Omental fat pad (tissue), 3 donors: ENCODE measurements at regions not wholly inside any gene's neighbourhood (a gene's known extent, or its start where the extent isn't known, plus 50 kb on each side); places are given as distances from the start of the nearest gene placed in this dataset.

Experiments
- ATAC-seq: fragments of 150-250 bp; one replicate; pipeline ENCODE4 v1.9.1; 2016; ENCODE audit warnings: mild to moderate bottlenecking, moderate library complexity; ENCODE audit not compliant: low FRiP score
- DNase-seq: peaks from one replicate; pipeline ENCODE4 v3.0.0-alpha.2; 2019; ENCODE audit warnings: low spot score
- CTCF ChIP-seq, 3 donors: fragments of 450-650 bp; IDR thresholded peaks; one replicate each; pipeline ENCODE4 v1.5.1; 2016 to 2017; ENCODE audit warnings: antibody characterized with exemption in 3 of 3, mild to moderate bottlenecking in 3 of 3, moderate library complexity in 2 of 3

- TF ChIP-seq CTCF (IDR thresholded peaks at IDR 0.05) = no peak
Observed at GRCh38 chr14:83384253-83384652, 1850.6 kb upstream of the SEL1L start.

GRCh38 chr14:83395321-83395720 is 1861.7 kb upstream of the SEL1L start:
- TF ChIP-seq CTCF (IDR thresholded peaks at IDR 0.05) = no peak
- ATAC-seq = no peak
- DNase-seq = no peak

More at GRCh38 chr14:83384253-83384652, 1850.6 kb upstream of the SEL1L start:
- ATAC-seq = no peak
- DNase-seq = no peak

- ATAC-seq = no peak
- DNase-seq = no peak
- no peak for TF ChIP-seq CTCF (IDR thresholded peaks at IDR 0.05)
Observed at GRCh38 chr14:83416476-83416875, 1882.8 kb upstream of the SEL1L start.

- no peak for TF ChIP-seq CTCF (IDR thresholded peaks at IDR 0.05)
- ATAC-seq = no peak
- no peak for DNase-seq
Observed at GRCh38 chr14:83419420-83419819, 1885.8 kb upstream of the SEL1L start.

GRCh38 chr14:83421711-83422110 is 1888.1 kb upstream of the SEL1L start:
- ATAC-seq = no peak
- no peak for TF ChIP-seq CTCF (IDR thresholded peaks at IDR 0.05)
- no peak for DNase-seq

- DNase-seq = no peak
- no peak for TF ChIP-seq CTCF (IDR thresholded peaks at IDR 0.05)
- ATAC-seq = no peak
Observed at GRCh38 chr14:83425138-83425537, 1891.5 kb upstream of the SEL1L start.

GRCh38 chr14:83425706-83426105 is 1892.1 kb upstream of the SEL1L start:
- no peak for DNase-seq
- ATAC-seq = no peak
- no peak for TF ChIP-seq CTCF (IDR thresholded peaks at IDR 0.05)
